Liver (tissue), 3 donors: ENCODE measurements at regions not wholly inside any gene's neighbourhood (a gene's known extent, or its start where the extent isn't known, plus 50 kb on each side); places are given as distances from the start of the nearest gene placed in this dataset.

Source experiments
- MAX ChIP-seq: IDR thresholded peaks from 2 replicates; pipeline ENCODE4 v1.6.1; 2016; ENCODE audit warnings: antibody characterized with exemption
- RAD21 ChIP-seq, 2 donors: IDR thresholded peaks; 2 replicates each; pipeline ENCODE4 v1.6.1; 2016; ENCODE audit warnings: antibody characterized with exemption in 2 of 2, mild to moderate bottlenecking in 2 of 2
- REST ChIP-seq: IDR thresholded peaks from 2 replicates; pipeline ENCODE4 v1.6.1; 2016; ENCODE audit warnings: antibody characterized with exemption, mild to moderate bottlenecking
- TAF1 ChIP-seq: conservative IDR thresholded peaks from 2 replicates; pipeline ENCODE4 v1.6.1; 2016; ENCODE audit warnings: antibody characterized with exemption, mild to moderate bottlenecking
- YY1 ChIP-seq: IDR thresholded peaks from 2 replicates; pipeline ENCODE4 v1.6.1; 2016; ENCODE audit warnings: antibody characterized with exemption, mild to moderate bottlenecking
- ZBTB33 ChIP-seq: IDR thresholded peaks from 2 replicates; pipeline ENCODE4 v1.6.1; 2016; ENCODE audit warnings: antibody characterized with exemption
- TF ChIP-seq, protein P1 (sequence below): fragments of 150-350 bp; IDR thresholded peaks from 2 replicates; pipeline ENCODE4 v1.5.1; 2017; ENCODE audit warnings: improper control_type of control experiment, low read depth, low read length; ENCODE audit not compliant: missing input control
- donor health status: healthy.
- donor health status: healthy.

GRCh38 chr3:6421666-6422445 lies 439.1 kb upstream of the GRM7 start:
- TF ChIP-seq, protein P1, sequence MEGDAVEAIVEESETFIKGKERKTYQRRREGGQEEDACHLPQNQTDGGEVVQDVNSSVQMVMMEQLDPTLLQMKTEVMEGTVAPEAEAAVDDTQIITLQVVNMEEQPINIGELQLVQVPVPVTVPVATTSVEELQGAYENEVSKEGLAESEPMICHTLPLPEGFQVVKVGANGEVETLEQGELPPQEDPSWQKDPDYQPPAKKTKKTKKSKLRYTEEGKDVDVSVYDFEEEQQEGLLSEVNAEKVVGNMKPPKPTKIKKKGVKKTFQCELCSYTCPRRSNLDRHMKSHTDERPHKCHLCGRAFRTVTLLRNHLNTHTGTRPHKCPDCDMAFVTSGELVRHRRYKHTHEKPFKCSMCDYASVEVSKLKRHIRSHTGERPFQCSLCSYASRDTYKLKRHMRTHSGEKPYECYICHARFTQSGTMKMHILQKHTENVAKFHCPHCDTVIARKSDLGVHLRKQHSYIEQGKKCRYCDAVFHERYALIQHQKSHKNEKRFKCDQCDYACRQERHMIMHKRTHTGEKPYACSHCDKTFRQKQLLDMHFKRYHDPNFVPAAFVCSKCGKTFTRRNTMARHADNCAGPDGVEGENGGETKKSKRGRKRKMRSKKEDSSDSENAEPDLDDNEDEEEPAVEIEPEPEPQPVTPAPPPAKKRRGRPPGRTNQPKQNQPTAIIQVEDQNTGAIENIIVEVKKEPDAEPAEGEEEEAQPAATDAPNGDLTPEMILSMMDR: no peak
- TF ChIP-seq REST: no peak
- TF ChIP-seq MAX: no peak
- TF ChIP-seq ZBTB33: no peak
- TF ChIP-seq TAF1: no peak
- TF ChIP-seq YY1: no peak
- TF ChIP-seq RAD21 (IDR thresholded peaks at IDR 0.05): no peak
